Left forelimb (tissue), 1 donor: ENCODE measurements at regions not wholly inside any gene's neighbourhood (a gene's known extent, or its start where the extent isn't known, plus 50 kb on each side); places are given as distances from the start of the nearest gene placed in this dataset.
"Not testable (repeated sequence)": the region's sequence is repeated elsewhere in the genome, so short reads cannot be mapped to it uniquely, and the experiment has no call there.

Experiments used
- DNase-seq: peaks from one replicate; pipeline ENCODE4 v3.0.0-alpha.2; 2018; ENCODE audit warnings: low spot score

- no peak for DNase-seq
Measured at GRCh38 chr14:104230946-104231345, 92.6 kb downstream of the KIF26A start.

- DNase-seq = no peak
Measured at GRCh38 chr14:104232070-104232484, 93.7 kb downstream of the KIF26A start.

- not testable (repeated sequence) for DNase-seq
Measured at GRCh38 chr14:104234007-104234786, 95.8 kb downstream of the KIF26A start.

GRCh38 chr14:104235686-104236085 lies 97.3 kb downstream of the KIF26A start:
- peak; percentile 46 for DNase-seq

GRCh38 chr14:104237651-104238423 lies 99.5 kb downstream of the KIF26A start:
- peak; percentile 31 for DNase-seq

- DNase-seq = peak; percentile 23
Measured at GRCh38 chr14:104238424-104239184, 100.2 kb downstream of the KIF26A start.

GRCh38 chr14:104239185-104239775 lies 100.9 kb downstream of the KIF26A start:
- DNase-seq = peak; percentile 60

GRCh38 chr14:104239861-104240301 lies 101.5 kb downstream of the KIF26A start:
- peak; percentile 31 for DNase-seq

GRCh38 chr14:104240434-104241157 lies 102.2 kb downstream of the KIF26A start:
- DNase-seq = peak; percentile 23

GRCh38 chr14:104243200-104243599 lies 104.8 kb downstream of the KIF26A start:
- DNase-seq = no peak

- peak; percentile 78 for DNase-seq
Measured at GRCh38 chr14:104244221-104245011, 106.0 kb downstream of the KIF26A start.

- DNase-seq = peak; percentile 14
Measured at GRCh38 chr14:104245075-104245474, 106.7 kb downstream of the KIF26A start.

GRCh38 chr14:104245723-104246122 lies 107.3 kb downstream of the KIF26A start:
- DNase-seq = peak; percentile 14

- peak; percentile 57 for DNase-seq
Measured at GRCh38 chr14:104246401-104247335, 108.3 kb downstream of the KIF26A start.

GRCh38 chr14:104247336-104248202 lies 109.2 kb downstream of the KIF26A start:
- peak; percentile 61 for DNase-seq

- peak; percentile 59 for DNase-seq
Measured at GRCh38 chr14:104248203-104249055, 110.0 kb downstream of the KIF26A start.

- peak; percentile 60 for DNase-seq
Measured at GRCh38 chr14:104249089-104249488, 110.7 kb downstream of the KIF26A start.
